IgD-negative memory B cell (primary cell): ENCODE measurements at regions not wholly inside any gene's neighbourhood (a gene's known extent, or its start where the extent isn't known, plus 50 kb on each side); places are given as distances from the start of the nearest gene placed in this dataset.
"Not testable (repeated sequence)": the region's sequence is repeated elsewhere in the genome, so short reads cannot be mapped to it uniquely, and the experiment has no call there.

ENCODE experiments used
- H3K27ac Mint-ChIP-seq, 3 donors: one replicate each; pipeline ENCODE4 v1.8.0; 2020 to 2022; ENCODE audit warnings: mild to moderate bottlenecking in 3 of 3, mixed read lengths in 3 of 3, moderate library complexity in 1 of 3
- H3K27me3 Mint-ChIP-seq: one replicate; pipeline ENCODE4 v1.8.0; 2021; ENCODE audit warnings: mixed read lengths
- H3K36me3 Mint-ChIP-seq: one replicate; pipeline ENCODE4 v1.8.0; 2020; ENCODE audit warnings: mild to moderate bottlenecking, mixed read lengths
- H3K4me1 Mint-ChIP-seq, 3 donors: one replicate each; pipeline ENCODE4 v1.8.0; 2020 to 2022; ENCODE audit warnings: mixed read lengths in 3 of 3, mild to moderate bottlenecking in 1 of 3
- H3K4me3 Mint-ChIP-seq, 4 donors: one replicate each; pipeline ENCODE4 v1.8.0; 2020 to 2022; ENCODE audit warnings: mild to moderate bottlenecking in 4 of 4, mixed read lengths in 4 of 4, moderate library complexity in 3 of 4
- H3K9me3 Mint-ChIP-seq, 3 donors: one replicate each; pipeline ENCODE4 v1.8.0; 2020 to 2021; ENCODE audit warnings: mixed read lengths in 3 of 3, mild to moderate bottlenecking in 1 of 3

GRCh38 chr18:57942493-57942892 is 101.5 kb upstream of the NEDD4L start:
- H3K36me3 Mint-ChIP-seq: peaks cover 1% of the 10 kb centered on the region
- H3K9me3 Mint-ChIP-seq: no peaks in the 10 kb centered on the region
- peaks cover 5% of the 10 kb centered on the region for H3K27me3 Mint-ChIP-seq
- H3K27ac Mint-ChIP-seq: no peak overlapping the region
- no peak overlapping the region for H3K4me3 Mint-ChIP-seq
- H3K4me1 Mint-ChIP-seq: peaks cover 0 to 5% (median 0%) of the 10 kb centered on the region in 3 donors

- H3K4me3 Mint-ChIP-seq: no peak overlapping the region
- H3K27me3 Mint-ChIP-seq: peaks cover 5% of the 10 kb centered on the region
- no peak overlapping the region for H3K27ac Mint-ChIP-seq
- H3K36me3 Mint-ChIP-seq: peaks cover 1% of the 10 kb centered on the region
- no peaks in the 10 kb centered on the region for H3K9me3 Mint-ChIP-seq
- H3K4me1 Mint-ChIP-seq: peaks cover 0 to 5% (median 0%) of the 10 kb centered on the region in 3 donors
These were observed 102.1 kb upstream of the NEDD4L start for GRCh38 chr18:57941841-57942489.

GRCh38 chr18:57940166-57940660 is 103.8 kb upstream of the NEDD4L start:
- peaks cover 0 to under 1% (median 0%) of the 10 kb centered on the region in 3 donors for H3K9me3 Mint-ChIP-seq
- no peak overlapping the region for H3K4me3 Mint-ChIP-seq
- peaks cover 1% of the 10 kb centered on the region for H3K36me3 Mint-ChIP-seq
- H3K27ac Mint-ChIP-seq: no peak overlapping the region
- H3K27me3 Mint-ChIP-seq: peaks cover 3% of the 10 kb centered on the region
- peaks cover 0 to 5% (median 0%) of the 10 kb centered on the region in 3 donors for H3K4me1 Mint-ChIP-seq

GRCh38 chr18:57934375-57934774 is 109.7 kb upstream of the NEDD4L start:
- not testable (repeated sequence) for H3K9me3 Mint-ChIP-seq, H3K4me3 Mint-ChIP-seq, H3K27ac Mint-ChIP-seq, H3K27me3 Mint-ChIP-seq, H3K36me3 Mint-ChIP-seq
- peaks cover 9 to 16% (median 16%) of the 10 kb centered on the region in 3 donors for H3K4me1 Mint-ChIP-seq

- H3K36me3 Mint-ChIP-seq: no peaks in the 10 kb centered on the region
- peaks cover 9 to 16% (median 16%) of the 10 kb centered on the region in 3 donors for H3K4me1 Mint-ChIP-seq
- H3K27ac Mint-ChIP-seq: no peak overlapping the region
- peak overlapping the region in 2 of 4 donors; percentile 21 to 79 for H3K4me3 Mint-ChIP-seq
- H3K27me3 Mint-ChIP-seq: no peaks in the 10 kb centered on the region
- H3K9me3 Mint-ChIP-seq: peaks cover 0 to 6% (median 5%) of the 10 kb centered on the region in 3 donors
These were observed 113.0 kb upstream of the NEDD4L start for GRCh38 chr18:57931038-57931437.

- no peak overlapping the region for H3K27ac Mint-ChIP-seq
- no peaks in the 10 kb centered on the region for H3K27me3 Mint-ChIP-seq
- peak overlapping the region in 1 of 4 donors; percentile 79 for H3K4me3 Mint-ChIP-seq
- H3K4me1 Mint-ChIP-seq: peaks cover 9 to 16% (median 16%) of the 10 kb centered on the region in 3 donors
- H3K9me3 Mint-ChIP-seq: peaks cover 0 to 6% (median 5%) of the 10 kb centered on the region in 3 donors
- H3K36me3 Mint-ChIP-seq: no peaks in the 10 kb centered on the region
These were observed 113.5 kb upstream of the NEDD4L start for GRCh38 chr18:57930476-57930875.

- Mint-ChIP-seq H3K27me3 (no peaks in the 10 kb centered on the region), H3K27ac (no peak overlapping the region), H3K4me1 (peaks cover 9 to 16% (median 16%) of the 10 kb centered on the region in 3 donors), H3K9me3 (peaks cover 0 to 5% (median 2%) of the 10 kb centered on the region in 3 donors), H3K4me3 (no peak overlapping the region), H3K36me3 (no peaks in the 10 kb centered on the region)
These were observed 114.1 kb upstream of the NEDD4L start for GRCh38 chr18:57929922-57930321.

GRCh38 chr18:57928466-57928865 is 115.6 kb upstream of the NEDD4L start:
- no peak overlapping the region for H3K27ac Mint-ChIP-seq
- no peak overlapping the region for H3K4me3 Mint-ChIP-seq
- no peaks in the 10 kb centered on the region for H3K36me3 Mint-ChIP-seq
- H3K27me3 Mint-ChIP-seq: no peaks in the 10 kb centered on the region
- H3K4me1 Mint-ChIP-seq: peaks cover 9 to 16% (median 16%) of the 10 kb centered on the region in 3 donors
- H3K9me3 Mint-ChIP-seq: peaks cover 0 to 2% (median 0%) of the 10 kb centered on the region in 3 donors

- peak overlapping the region in 1 of 3 donors; percentile 61 for H3K27ac Mint-ChIP-seq
- H3K4me3 Mint-ChIP-seq: no peak overlapping the region
These were observed 116.5 kb upstream of the NEDD4L start for GRCh38 chr18:57927511-57927910.

GRCh38 chr18:57925706-57926105 is 118.3 kb upstream of the NEDD4L start:
- Mint-ChIP-seq H3K27ac (no peak overlapping the region), H3K36me3 (no peaks in the 10 kb centered on the region), H3K4me3 (no peak overlapping the region), H3K9me3 (peaks cover 0 to 2% (median 0%) of the 10 kb centered on the region in 3 donors), H3K4me1 (peaks cover 0 to 5% (median under 1%) of the 10 kb centered on the region in 3 donors), H3K27me3 (no peaks in the 10 kb centered on the region)

More at GRCh38 chr18:57927511-57927910, 116.5 kb upstream of the NEDD4L start:
- Mint-ChIP-seq H3K27me3 (no peaks in the 10 kb centered on the region), H3K36me3 (no peaks in the 10 kb centered on the region), H3K4me1 (peaks cover 9 to 16% (median 11%) of the 10 kb centered on the region in 3 donors), H3K9me3 (peaks cover 0 to 2% (median 0%) of the 10 kb centered on the region in 3 donors)

GRCh38 chr18:57923611-57924010 is 120.4 kb upstream of the NEDD4L start:
- no peaks in the 10 kb centered on the region for H3K4me1 Mint-ChIP-seq
- H3K4me3 Mint-ChIP-seq: no peak overlapping the region
- H3K27me3 Mint-ChIP-seq: peaks cover 2% of the 10 kb centered on the region
- H3K27ac Mint-ChIP-seq: no peak overlapping the region
- H3K36me3 Mint-ChIP-seq: no peaks in the 10 kb centered on the region
- H3K9me3 Mint-ChIP-seq: peaks cover 0 to 2% (median 0%) of the 10 kb centered on the region in 3 donors

- peak overlapping the region in 1 of 4 donors; percentile 7 for H3K4me3 Mint-ChIP-seq
These were observed 119.8 kb upstream of the ATP8B1 start for GRCh38 chr18:57922885-57923284.

GRCh38 chr18:57921708-57922107 is 118.6 kb upstream of the ATP8B1 start:
- H3K9me3 Mint-ChIP-seq: peaks cover 0 to under 1% (median 0%) of the 10 kb centered on the region in 3 donors
- H3K4me1 Mint-ChIP-seq: peaks cover 0 to under 1% (median 0%) of the 10 kb centered on the region in 3 donors
- H3K4me3 Mint-ChIP-seq: no peak overlapping the region
- H3K27ac Mint-ChIP-seq: no peak overlapping the region
- H3K27me3 Mint-ChIP-seq: peaks cover 2% of the 10 kb centered on the region
- no peaks in the 10 kb centered on the region for H3K36me3 Mint-ChIP-seq

More at GRCh38 chr18:57922885-57923284, 119.8 kb upstream of the ATP8B1 start:
- no peaks in the 10 kb centered on the region for H3K4me1 Mint-ChIP-seq
- H3K27ac Mint-ChIP-seq: no peak overlapping the region
- peaks cover 0 to 2% (median 0%) of the 10 kb centered on the region in 3 donors for H3K9me3 Mint-ChIP-seq
- H3K36me3 Mint-ChIP-seq: no peaks in the 10 kb centered on the region
- peaks cover 2% of the 10 kb centered on the region for H3K27me3 Mint-ChIP-seq

GRCh38 chr18:57920036-57920435 is 116.9 kb upstream of the ATP8B1 start:
- H3K27ac Mint-ChIP-seq: no peak overlapping the region
- H3K9me3 Mint-ChIP-seq: peaks cover 0 to 2% (median 0%) of the 10 kb centered on the region in 3 donors
- H3K27me3 Mint-ChIP-seq: peaks cover 2% of the 10 kb centered on the region
- H3K4me1 Mint-ChIP-seq: peaks cover 6 to 8% (median 7%) of the 10 kb centered on the region in 3 donors
- H3K4me3 Mint-ChIP-seq: no peak overlapping the region
- no peaks in the 10 kb centered on the region for H3K36me3 Mint-ChIP-seq

- Mint-ChIP-seq H3K4me1 (peaks cover 6 to 8% (median 7%) of the 10 kb centered on the region in 3 donors), H3K4me3 (no peak overlapping the region), H3K27me3 (peaks cover 2% of the 10 kb centered on the region), H3K9me3 (peaks cover 0 to 2% (median 0%) of the 10 kb centered on the region in 3 donors), H3K27ac (no peak overlapping the region), H3K36me3 (no peaks in the 10 kb centered on the region)
These were observed 115.5 kb upstream of the ATP8B1 start for GRCh38 chr18:57918601-57919000.
